ENCODE measurements at regions not wholly inside any gene's neighbourhood (a gene's known extent, or its start where the extent isn't known, plus 50 kb on each side); places are given as distances from the start of the nearest gene placed in this dataset.
A peak's percentile ranks its signal among the peaks of the same experiment; 100 is the strongest.

GRCh38 chr10:110426294-110427181 is 71.2 kb upstream of the DUSP5 start:
- intact Hi-C loops (cut with DNase I) = no loop called here
- ATAC-seq = peak; percentile 89
- peak; percentile 68 for DNase-seq (ENCODE audit: low spot score)

DNA sequence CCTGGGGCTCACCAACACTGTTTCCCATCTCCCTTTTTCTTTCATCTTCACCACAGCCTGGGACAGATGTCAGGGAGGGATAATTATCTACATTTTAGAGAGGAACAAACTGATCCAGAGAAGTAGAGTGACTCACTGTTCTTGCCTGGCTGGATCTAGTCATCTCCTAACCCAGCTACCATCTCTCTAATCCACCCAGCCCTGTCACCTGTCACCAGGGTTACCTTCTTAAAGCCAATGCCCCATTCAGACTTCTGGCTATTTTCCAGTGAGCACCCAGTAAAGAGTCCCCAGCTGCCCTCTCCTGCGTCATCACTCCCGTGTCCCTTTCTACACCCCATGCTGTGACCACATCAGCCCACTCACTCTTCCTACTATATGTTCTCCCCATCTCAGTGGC is 68.4 kb upstream of the DUSP5 start:
- intact Hi-C loops (cut with DNase I) = no loop called here
- DNase-seq (ENCODE audit: low spot score) (no peak), ATAC-seq (no peak)

- ATAC-seq (no peak), DNase-seq (ENCODE audit: low spot score) (no peak)
- intact Hi-C loops (cut with DNase I) = no loop called here
Measured at GRCh38 chr10:110430340-110431273, 67.1 kb upstream of the DUSP5 start.

GRCh38 chr10:110431659-110432058 is 66.0 kb upstream of the DUSP5 start:
- intact Hi-C loops (cut with DNase I) = no loop called here
- no peak for ATAC-seq
- DNase-seq (ENCODE audit: low spot score) = no peak

DNA sequence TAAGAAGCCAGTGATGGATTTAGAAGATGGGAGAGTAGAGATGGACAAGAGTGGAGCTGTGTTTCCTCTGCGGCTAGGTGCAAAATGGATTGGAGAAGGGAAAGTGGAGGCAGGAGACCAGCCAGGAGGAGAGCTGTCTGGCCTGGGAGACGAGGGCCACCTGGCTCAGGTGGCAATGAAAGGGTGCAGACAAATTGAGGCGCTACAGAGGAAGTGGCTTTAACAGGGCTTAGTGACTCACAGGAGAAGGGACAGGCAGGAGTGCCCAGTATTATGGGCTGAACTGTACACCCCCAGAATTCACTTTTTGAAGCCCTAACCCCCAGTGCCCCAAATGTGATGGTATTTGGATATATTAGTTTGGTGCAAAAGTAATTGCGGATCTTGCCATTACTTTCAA is 65.6 kb upstream of the DUSP5 start:
- ATAC-seq = no peak
- intact Hi-C loops (cut with DNase I) = no loop called here
- DNase-seq (ENCODE audit: low spot score) = no peak

DNA sequence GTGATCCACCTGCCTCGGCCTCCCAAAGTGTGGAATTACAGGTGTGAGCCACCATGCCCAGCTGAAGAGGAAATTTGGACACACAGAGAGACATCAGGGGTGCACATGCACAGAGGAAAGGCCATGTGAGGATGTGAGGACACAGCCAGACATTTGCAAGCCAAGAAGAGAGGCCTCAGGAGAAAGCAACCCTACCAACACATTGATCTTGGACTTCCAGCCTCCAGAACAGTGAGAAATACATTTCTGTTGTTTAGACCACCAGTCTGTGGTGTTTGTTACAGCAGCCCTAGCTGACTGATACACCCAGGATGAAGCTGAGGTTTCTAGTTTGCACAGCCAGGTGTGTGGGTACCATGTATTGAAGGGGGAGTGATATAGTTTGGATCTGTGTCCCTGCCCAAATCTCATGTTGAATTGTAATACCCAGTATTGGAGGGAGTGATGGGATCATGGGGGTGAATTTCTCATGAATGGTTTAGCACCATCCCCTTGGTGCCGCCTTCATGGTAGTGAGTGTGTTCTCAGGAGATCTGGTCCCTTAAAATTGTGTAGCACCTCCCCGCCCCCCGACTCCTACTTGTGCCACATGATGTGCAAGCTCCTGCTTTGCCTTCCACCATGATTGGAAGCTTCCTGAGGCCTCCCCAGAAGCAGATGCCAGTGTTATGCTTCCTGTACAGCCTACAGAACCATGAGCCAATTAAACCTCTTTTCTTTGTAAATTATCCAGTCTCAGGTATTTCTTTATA is 64.7 kb upstream of the DUSP5 start:
- intact Hi-C loops (cut with DNase I) = no loop called here
- DNase-seq (ENCODE audit: low spot score) (no peak), ATAC-seq (no peak)

GRCh38 chr10:110433740-110434139 is 64.0 kb upstream of the DUSP5 start:
- ATAC-seq (no peak), DNase-seq (ENCODE audit: low spot score) (no peak)
- intact Hi-C loops (cut with DNase I) = no loop called here

GRCh38 chr10:110434489-110435096 is 63.1 kb upstream of the DUSP5 start:
- ATAC-seq (no peak), DNase-seq (ENCODE audit: low spot score) (no peak)
- intact Hi-C loops (cut with DNase I) = no loop called here

DNA sequence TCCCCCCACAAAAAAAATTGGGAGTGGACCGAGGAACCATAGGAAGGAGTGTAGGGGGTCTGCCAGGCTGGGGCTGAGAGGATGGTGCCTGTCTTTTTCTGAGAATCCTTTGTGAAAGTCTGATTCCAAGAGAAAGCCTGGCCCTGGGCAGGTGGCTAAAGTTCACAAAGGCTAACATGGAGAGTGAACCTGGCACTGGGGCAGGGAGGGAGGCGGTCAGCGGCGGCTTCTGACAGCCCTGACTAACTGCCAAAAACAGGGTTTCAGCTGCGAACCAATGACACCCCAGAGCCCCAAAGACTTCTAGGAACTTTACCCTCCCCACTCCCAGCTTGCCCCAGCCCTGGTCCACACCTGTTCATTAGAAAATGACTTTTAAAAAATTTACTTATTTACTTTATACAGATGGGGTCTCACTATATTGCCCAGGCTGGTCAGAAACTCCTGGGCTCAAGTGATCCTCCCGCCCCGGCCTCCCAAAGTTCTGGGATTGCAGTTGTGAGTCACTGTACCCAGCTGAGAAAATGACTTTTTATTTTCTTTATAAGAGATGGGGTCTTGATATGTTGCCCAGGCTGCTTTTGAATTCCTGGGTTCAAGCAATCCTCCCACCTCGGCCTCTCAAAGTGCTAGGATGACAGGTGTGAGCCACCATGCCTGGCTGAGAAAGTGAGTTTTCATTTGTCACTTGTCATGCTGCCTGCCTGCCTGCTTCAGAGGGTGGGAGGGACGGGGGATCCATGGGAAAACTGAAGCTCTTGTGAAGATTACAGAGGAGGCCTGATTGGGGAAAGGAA is 61.0 kb upstream of the DUSP5 start:
- intact Hi-C loops (cut with DNase I) = no loop called here
- ATAC-seq (no peak), DNase-seq (ENCODE audit: low spot score) (no peak)

GRCh38 chr10:110437351-110437605 is 60.4 kb upstream of the DUSP5 start:
- DNase-seq (ENCODE audit: low spot score) (no peak), ATAC-seq (no peak)
- intact Hi-C loops (cut with DNase I) = no loop called here

- DNase-seq (ENCODE audit: low spot score) = no peak
- intact Hi-C loops (cut with DNase I) = no loop called here
- ATAC-seq = no peak
Measured at GRCh38 chr10:110437761-110438341, 59.9 kb upstream of the DUSP5 start.

DNA sequence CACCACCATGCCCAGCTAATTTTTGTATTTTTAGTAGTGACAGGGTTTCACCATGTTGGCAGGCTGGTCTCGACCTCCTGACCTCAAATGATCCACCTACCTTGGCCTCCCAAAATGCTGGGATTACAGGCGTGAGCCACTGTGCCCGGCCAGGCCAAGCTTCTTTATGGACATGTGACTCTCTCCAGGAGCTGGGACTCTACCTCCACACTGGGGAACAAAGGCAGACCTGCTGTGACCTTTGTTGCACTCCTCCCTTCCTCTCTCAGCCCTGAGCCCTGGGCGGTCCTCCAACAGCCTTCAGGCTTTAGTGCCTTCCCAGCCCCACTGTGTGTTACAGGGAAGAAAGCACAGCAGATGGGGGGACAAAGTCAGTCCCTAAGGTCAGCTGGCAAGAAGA is 55.0 kb upstream of the DUSP5 start:
- intact Hi-C loops (cut with DNase I) = no loop called here
- DNase-seq (ENCODE audit: low spot score) (peak; percentile 33), ATAC-seq (no peak)

GRCh38 chr10:110443239-110444003 is 54.3 kb upstream of the DUSP5 start:
- intact Hi-C loops (cut with DNase I) = no loop called here
- ATAC-seq (no peak), DNase-seq (ENCODE audit: low spot score) (peak; percentile 27)

DNA sequence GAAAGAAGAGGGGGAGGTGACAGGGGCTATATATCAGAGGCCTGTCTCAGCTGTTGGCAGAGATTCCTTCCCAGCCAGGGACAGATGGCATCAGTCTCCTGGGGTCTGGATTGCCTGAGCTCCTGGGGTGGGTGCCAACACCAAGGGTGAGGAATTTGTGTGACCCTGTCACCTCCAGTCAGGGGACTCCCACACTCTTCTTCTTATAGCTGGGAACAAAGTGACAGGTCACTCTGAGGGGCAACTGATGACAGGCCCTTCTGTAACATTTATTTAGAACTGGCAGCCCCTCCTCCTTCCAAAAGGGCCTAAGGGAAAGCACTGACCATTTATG is 53.7 kb upstream of the DUSP5 start:
- intact Hi-C loops (cut with DNase I) = no loop called here
- ATAC-seq = no peak
- DNase-seq (ENCODE audit: low spot score) = peak; percentile 26

- intact Hi-C loops (cut with DNase I) = no loop called here
- DNase-seq (ENCODE audit: low spot score) (peak; percentile 30), ATAC-seq (no peak)
Measured at GRCh38 chr10:110445871-110446270, 51.8 kb upstream of the DUSP5 start.

GRCh38 chr10:110446277-110446676 is 51.4 kb upstream of the DUSP5 start:
- ATAC-seq (no peak), DNase-seq (ENCODE audit: low spot score) (peak; percentile 15)
- intact Hi-C loops (cut with DNase I) = no loop called here

DNA sequence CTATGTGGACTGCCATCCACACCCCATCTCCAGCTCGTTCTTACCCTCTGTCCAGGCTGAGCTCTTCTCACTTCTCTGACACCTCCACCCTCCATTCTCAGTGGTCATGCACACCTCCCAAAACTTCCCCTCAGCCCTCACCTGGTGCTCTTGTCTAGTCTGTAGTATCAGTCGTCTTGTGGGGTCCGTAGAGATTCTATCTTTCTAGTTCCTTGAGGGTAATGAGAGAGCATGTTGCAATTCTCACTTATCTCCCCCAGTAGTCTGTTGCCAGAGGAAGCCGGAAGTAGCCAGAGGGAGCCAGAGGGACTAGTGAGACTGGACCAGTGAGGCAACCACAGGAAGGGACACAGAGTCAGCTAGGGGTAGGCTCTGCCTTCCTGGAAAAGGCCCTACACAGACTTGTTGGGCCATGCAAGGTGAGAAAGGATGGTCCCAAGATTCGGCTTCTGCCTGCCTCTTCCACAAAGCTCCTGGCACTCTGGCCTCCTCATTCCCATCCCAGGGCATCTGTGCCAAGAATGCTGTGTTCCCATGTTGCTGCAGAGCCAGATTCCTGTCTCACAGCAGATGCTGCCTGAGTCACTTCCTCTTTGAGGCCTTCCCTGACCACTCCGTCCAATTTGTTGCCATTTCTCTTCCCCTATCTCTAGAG is 50.6 kb upstream of the DUSP5 start:
- DNase-seq (ENCODE audit: low spot score) (peak; percentile 49), ATAC-seq (no peak)
- intact Hi-C loops (cut with DNase I) = no loop called here

Data from sciatic nerve (tissue), 2 donors.